Hippocampal formation (tissue), 2 donors: ENCODE measurements at regions not wholly inside any gene's neighbourhood (a gene's known extent, or its start where the extent isn't known, plus 50 kb on each side); places are given as distances from the start of the nearest gene placed in this dataset.
"Not testable (repeated sequence)": the region's sequence is repeated elsewhere in the genome, so short reads cannot be mapped to it uniquely, and the experiment has no call there.

Experiments
- DNase-seq, 2 donors: peaks; one replicate each; lab custom pipeline; 2025; lab: John Stamatoyannopoulos, UW

DNA sequence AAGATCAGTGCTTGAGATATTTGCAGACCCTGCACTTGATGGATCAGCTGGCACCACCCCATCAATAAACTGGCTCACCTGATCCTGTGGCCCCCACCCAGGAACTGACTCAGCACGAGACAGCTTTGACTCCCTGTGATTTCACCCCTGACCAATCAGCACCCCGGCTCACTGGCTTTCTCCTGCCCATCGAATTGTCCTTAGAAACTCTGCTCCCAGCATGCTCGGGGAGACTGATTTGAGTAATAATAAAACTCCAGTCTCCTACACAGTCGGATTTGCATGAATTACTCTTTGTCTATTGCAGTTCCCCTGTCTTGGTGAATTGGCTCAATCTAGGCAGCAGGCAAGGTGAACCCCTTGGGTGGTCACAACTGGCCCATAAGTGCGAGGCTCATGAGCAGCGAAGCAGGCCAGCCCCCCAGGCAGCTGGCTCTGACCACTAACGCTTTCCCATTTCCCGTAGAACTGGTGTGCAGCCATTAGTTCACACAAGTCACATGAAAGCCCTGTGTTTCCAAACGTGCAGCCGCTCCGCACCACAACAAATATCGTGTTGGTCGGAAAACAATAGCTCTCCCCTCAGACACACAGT lies 79.6 kb downstream of the RSPH3 start:
- no peak for DNase-seq

- no peak for DNase-seq
Measured at GRCh38 chr6:158919865-158920264, 80.1 kb downstream of the RSPH3 start.

- no peak for DNase-seq
Measured at GRCh38 chr6:158916617-158917016, 83.4 kb downstream of the RSPH3 start.

DNA sequence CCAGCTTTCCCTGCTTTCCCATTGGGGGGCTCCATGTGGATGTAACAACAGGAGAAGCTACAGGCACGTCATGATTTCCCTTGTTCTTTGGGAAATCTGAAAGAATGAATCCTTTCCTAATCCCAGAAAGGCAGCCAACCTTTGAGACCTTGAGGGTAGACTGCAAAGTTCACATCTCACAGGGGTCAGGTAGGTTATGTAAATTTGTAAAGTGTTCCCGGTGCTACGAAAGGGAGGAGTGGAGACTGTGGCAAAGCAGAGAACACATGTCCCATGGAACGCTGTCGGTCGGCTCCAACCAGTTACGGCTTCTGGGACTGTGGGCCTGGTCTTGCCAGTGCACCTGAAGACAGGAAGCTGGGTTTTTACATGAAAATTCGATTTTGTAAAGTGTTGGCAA lies 85.1 kb downstream of the RSPH3 start:
- no peak for DNase-seq

GRCh38 chr6:158913580-158913979 lies 86.4 kb downstream of the RSPH3 start:
- no peak for DNase-seq

GRCh38 chr6:158912655-158913054 lies 87.3 kb downstream of the RSPH3 start:
- no peak for DNase-seq

DNA sequence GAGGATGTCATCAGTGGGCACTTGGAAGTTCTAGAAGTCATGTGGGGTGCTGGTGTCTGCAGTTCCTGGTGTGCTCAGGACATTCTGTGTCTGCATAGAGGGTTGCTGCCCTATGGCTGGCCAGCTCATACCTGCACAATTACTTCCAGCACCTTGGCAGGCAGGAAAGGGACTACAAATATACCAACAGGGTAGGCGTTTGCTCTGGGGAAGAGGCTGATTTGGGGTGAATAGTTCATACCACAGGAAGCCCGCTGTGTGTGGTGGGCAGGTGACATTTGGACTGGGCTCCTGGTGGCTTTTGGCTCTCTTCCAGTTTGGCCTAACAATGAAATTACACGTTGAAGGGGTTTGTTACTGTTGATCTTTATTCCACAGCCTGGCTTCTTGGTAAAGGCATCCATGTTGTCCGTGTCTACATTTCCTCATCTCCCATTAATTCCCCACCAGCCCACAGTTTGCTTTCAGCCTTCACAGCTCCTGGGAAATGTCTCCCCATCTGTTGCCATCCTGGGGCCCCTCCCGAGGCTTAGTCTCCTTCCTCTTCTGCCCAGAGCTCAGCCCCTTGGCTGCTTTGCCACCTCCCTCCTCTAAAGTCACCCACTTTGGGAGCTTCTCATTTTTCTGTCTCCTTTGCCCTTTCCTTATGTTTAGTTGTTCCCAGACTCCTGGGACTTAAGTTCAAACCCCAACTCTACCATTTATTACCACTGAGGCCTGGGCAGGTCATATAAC lies 88.1 kb downstream of the RSPH3 start:
- no peak for DNase-seq

DNA sequence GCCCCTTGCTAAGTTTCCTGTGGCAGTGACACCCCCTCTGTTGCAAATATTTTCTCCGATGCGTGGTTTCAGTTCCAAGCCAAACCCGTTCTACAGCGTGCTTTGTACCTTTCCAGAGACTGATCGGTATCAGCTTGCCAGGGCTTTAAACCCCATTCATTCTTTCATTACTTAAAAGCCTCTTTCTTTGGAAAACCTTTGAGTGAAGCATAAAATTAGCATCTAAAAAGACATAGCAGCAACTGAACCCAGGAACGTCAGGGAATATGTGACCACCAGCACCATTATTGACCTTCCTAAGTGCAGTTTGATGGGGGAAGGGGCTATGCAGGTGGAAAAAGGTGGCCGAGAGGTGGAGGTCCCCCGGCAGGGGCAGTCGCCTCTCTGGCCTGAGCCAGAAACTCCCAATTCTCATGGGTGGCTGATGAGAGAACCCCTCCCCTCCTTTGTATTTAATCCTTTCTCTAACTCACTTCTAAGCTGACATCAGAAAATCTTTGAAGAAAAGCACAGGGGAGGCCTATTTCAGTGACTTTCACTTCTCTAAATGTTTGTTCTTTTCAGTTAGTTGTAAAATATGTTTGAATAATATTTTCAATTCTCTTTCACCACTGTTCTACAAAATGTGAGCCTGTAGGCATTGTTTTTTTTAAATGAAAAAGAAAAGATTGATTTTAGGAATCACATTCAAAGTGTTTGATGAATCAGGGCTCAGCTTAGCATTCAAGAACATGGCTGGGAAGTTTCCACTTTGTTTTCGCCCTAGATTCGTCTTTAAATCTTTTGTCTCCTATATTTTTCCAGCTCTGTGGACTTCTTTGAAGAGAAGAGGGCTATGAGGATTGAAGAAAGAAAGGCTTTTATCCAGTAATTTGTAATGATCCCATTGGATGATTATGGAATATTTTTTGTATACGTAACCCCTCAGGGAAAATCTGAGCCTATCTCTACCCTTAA lies 89.2 kb downstream of the RSPH3 start:
- peak in 1 of 2 donors; percentile 44 for DNase-seq

DNA sequence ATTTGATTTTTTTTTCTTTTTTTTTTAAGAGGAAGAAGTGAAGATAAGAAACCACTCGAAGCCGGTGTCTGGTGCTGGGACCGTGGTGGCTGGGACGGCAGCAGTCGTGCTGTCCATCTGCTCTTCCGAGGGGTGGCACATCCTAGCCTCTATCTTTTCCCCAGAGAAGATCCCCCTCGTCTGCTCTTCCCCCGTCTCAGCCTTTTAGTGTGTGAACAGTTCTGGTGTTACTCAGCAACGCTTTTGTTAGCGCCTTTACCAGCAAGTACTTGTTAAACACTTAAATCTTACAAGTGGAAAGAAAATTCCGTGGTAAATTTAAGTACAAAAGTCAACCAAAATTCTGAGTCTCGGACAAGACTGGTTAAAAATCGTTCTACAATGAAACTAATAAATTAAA lies 90.1 kb downstream of the RSPH3 start:
- no peak for DNase-seq

DNA sequence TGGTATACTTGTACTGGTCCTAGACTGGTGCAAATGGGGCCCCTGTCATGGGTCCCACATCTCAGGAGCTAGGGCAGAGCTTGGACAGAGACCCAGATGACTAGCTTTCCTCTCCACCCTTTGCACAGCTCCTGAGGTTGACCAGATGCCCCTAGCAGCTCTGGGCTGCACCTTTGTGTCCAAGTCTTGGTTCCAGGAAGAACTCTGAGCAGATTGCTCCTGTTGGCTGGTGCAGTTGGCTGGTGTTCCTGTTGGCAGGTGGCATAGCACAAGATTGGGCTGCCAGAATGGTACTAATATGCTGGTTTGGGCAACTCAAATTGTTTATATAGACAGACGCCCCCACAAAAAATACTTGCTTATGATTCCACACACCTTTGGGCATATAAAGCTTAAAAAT lies 89.4 kb upstream of the EZR start:
- no peak for DNase-seq

DNA sequence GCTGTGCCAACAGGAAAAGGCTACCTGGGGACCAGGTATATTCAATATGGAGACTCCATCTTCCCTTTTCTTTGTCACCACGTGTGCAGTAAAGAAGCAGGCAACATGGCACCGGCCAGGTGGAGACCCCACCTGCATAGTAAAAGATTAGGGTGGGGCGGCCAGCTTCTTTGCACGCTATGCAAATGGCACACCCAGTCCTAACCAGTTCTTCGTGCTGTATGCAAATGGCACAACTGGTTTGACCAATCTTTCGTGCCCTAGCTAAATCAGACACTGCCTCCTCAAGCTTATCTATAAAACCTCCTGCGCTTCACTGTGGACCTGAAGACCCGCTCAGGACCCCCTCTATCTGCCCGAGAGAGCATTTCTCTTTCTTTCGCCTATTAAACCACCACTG lies 88.8 kb upstream of the EZR start:
- DNase-seq = no peak

GRCh38 chr6:158906926-158907325 lies 87.8 kb upstream of the EZR start:
- no peak for DNase-seq

GRCh38 chr6:158905277-158905676 lies 86.1 kb upstream of the EZR start:
- DNase-seq = no peak

DNA sequence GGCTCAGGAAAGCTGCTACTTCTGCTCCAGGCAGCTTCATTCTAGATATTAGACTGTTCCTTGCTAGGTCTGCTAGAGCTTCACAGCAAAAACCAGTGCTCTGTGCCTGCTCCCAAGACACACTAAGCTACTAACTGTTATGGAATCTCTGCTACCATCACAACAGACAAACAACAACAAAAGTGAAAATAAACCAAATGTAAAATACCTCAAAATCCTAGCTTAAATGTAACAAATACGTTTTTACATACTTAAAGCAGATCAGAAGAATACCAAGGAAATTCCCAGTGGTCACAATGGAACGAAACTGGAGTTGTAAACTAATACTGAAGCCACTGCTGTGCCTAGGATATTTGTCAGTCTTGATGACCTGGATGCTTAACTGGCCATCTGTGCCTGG lies 84.6 kb upstream of the EZR start:
- no peak for DNase-seq

GRCh38 chr6:158900663-158901312 lies 81.6 kb upstream of the EZR start:
- DNase-seq = no peak

- DNase-seq = no peak
Measured at GRCh38 chr6:158897236-158897635, 78.1 kb upstream of the EZR start.

- DNase-seq = no peak
Measured at GRCh38 chr6:158895661-158896060, 76.5 kb upstream of the EZR start.

DNA sequence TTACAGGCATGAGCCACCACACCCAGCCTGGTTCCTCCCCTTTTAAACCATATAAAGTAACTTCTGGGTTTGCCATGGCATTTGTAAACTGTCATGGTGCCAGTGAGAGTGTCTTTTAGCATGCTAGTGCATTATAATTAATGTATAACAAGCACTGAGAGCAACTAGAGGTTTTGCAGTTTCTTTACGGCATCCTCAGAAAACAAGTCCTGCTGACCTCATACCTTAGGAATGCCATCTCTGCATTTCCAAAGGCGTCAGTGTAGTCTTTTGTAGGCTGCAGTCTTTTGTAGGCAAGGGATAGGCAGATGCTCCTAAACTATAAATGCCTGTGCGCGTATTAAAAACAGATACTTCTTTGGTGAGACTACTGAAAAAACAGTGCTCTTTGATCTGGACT lies 75.0 kb upstream of the EZR start:
- no peak for DNase-seq

GRCh38 chr6:158892266-158892665 lies 73.1 kb upstream of the EZR start:
- no peak for DNase-seq

GRCh38 chr6:158891560-158891959 lies 72.4 kb upstream of the EZR start:
- DNase-seq = not testable (repeated sequence)

DNA sequence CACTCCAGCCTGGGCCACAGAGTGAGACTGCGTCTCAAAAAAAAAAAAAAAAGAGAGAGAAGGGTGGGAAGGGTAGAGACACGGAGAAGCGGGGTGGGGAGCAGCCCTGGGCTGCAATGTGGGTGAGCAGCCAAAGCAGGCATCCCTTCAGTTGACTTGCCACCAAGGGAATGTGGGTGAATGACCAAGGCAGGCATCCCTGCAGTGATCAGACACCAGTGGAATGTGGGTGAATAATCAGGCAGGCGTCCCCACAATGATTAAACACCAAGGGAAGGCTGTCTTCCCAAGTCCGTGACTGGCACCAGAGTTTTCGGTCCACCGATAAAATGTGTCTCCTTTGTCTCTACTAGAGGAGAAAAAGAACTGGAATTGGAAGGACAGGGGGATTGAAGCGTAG lies 69.0 kb upstream of the EZR start:
- not testable (repeated sequence) for DNase-seq

DNA sequence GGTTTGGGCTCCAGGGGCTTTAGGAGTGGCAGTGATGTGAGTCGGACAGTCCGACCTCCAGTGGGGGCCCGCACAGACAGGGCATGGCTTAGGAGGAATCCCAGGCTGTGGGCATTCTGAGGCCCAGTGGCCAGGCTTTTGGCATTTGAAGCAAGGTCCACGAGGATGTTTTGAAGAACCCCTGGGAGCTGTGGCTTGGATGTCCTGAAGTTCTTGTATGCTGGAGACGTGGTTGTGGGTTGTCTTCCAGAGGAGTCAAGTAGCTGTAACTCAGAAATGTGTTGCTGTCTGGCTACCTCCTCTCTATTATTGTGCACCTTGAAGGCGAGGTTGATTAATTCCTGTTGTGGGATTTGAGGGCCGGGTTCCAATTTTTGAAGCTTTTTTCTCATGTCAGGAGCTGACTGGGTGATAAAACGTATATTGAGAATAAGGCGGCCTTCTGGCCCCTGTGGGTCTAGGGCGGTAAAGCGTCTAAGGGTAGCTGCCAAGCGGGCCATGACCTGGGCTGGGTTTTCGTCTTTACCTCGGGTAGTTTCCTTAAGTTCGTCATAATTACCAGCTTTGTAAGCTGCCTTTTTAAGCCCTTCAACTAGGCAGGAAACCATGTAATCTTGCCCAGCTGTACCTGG lies 67.3 kb upstream of the EZR start:
- DNase-seq = not testable (repeated sequence)
